H1 (cell line): ENCODE measurements at regions not wholly inside any gene's neighbourhood (a gene's known extent, or its start where the extent isn't known, plus 50 kb on each side); places are given as distances from the start of the nearest gene placed in this dataset.

Experiments used
- CTCF ChIA-PET: fragments of 300-600 bp; sonication (Branson Sonifier 250); formaldehyde crosslinking; loops from one replicate; lab custom pipeline; 2021; ENCODE audit not compliant: partially characterized antibody; lab: Charles Lee
- POLR2A ChIA-PET: fragments of 300-600 bp; sonication (Branson Sonifier 250); formaldehyde crosslinking; loops from one replicate; lab custom pipeline; 2021; ENCODE audit warnings: inconsistent platforms; ENCODE audit not compliant: partially characterized antibody; lab: Charles Lee
- DNase-seq, 2 experiments: peaks; one replicate each; pipeline versions ENCODE4 v3.0.0 to v3.0.0-alpha.2; 2010 to 2022; ENCODE audit warnings: low spot score in 2 of 2, low read depth in 1 of 2, mixed read lengths in 1 of 2
- FAIRE-seq: peaks from 2 replicates; lab custom pipeline; 2011; peaks lifted over from hg19 to GRCh38; lab: Jason Lieb, UNC
- H2AFZ ChIP-seq: 2 replicates; pipeline ENCODE4 v1.8.1; 2012; ENCODE audit warnings: low read length, inconsistent platforms
- H2AK5ac ChIP-seq: 2 replicates; pipeline ENCODE4 v1.6.1; 2013; ENCODE audit warnings: low read depth, low read length
- H2BK120ac ChIP-seq: replicated peaks from 2 replicates; pipeline ENCODE3; 2013; ENCODE audit warnings: low read depth, low read length, inconsistent platforms
- H2BK12ac ChIP-seq: 2 replicates; pipeline ENCODE4 v1.6.1; 2013; ENCODE audit warnings: low read depth, low read length
- H2BK15ac ChIP-seq: 2 replicates; pipeline ENCODE4 v1.6.1; 2013; ENCODE audit warnings: low read length
- H2BK20ac ChIP-seq: 2 replicates; pipeline ENCODE4 v1.6.1; 2013; ENCODE audit warnings: low read length
- H2BK5ac ChIP-seq: 2 replicates; pipeline ENCODE4 v1.6.1; 2013; ENCODE audit warnings: low read depth, low read length
- H3K14ac ChIP-seq: 2 replicates; pipeline ENCODE4 v1.6.1; 2013; ENCODE audit warnings: inconsistent platforms; ENCODE audit not compliant: insufficient read length
- H3K18ac ChIP-seq: 2 replicates; pipeline ENCODE4 v1.6.1; 2013; ENCODE audit warnings: low read length; ENCODE audit errors: extremely low read depth
- H3K23ac ChIP-seq: 2 replicates; pipeline ENCODE4 v1.6.1; 2013; ENCODE audit warnings: inconsistent platforms; ENCODE audit not compliant: insufficient read length
- H3K23me2 ChIP-seq: 2 replicates; pipeline ENCODE4 v1.6.1; 2013; ENCODE audit warnings: low read depth, low read length
- H3K27ac ChIP-seq: 2 replicates; pipeline ENCODE4 v1.6.1; 2011; ENCODE audit warnings: low read depth, low read length, inconsistent platforms
- H3K27me3 ChIP-seq, 4 experiments: replicated peaks in 1 of 4; 1 replicate in 1 of 4; 2 replicates in 3 of 4; pipeline versions ENCODE4 v1.6.1 to v1.8.1; 2011 to 2013; ENCODE audit warnings: low read length in 3 of 4, mild to moderate bottlenecking in 3 of 4, inconsistent platforms in 2 of 4, mixed read lengths in 2 of 4, moderate library complexity in 1 of 4; ENCODE audit not compliant: control insufficient read depth in 3 of 4, insufficient read depth in 3 of 4; ENCODE audit errors: extremely low read depth in 1 of 4
- H3K36me3 ChIP-seq, 4 experiments: 2 replicates each; pipeline versions ENCODE4 v1.6.1 to v1.8.1; 2011 to 2013; ENCODE audit warnings: mild to moderate bottlenecking in 4 of 4, low read length in 3 of 4, moderate library complexity in 2 of 4, control low read depth in 1 of 4, inconsistent platforms in 1 of 4; ENCODE audit not compliant: insufficient read depth in 4 of 4, control insufficient read depth in 2 of 4
- H3K4ac ChIP-seq: replicated peaks from 2 replicates; pipeline ENCODE3; 2013; ENCODE audit warnings: low read length, low read depth, mixed read lengths, inconsistent platforms; ENCODE audit not compliant: insufficient read length
- H3K4me1 ChIP-seq, 4 experiments: replicated peaks in 1 of 4; 1 replicate in 1 of 4; 2 replicates in 3 of 4; pipeline versions ENCODE4 v1.6.1 to v1.8.1; 2011 to 2013; ENCODE audit warnings: low read length in 3 of 4, inconsistent platforms in 2 of 4, mixed read lengths in 1 of 4; ENCODE audit not compliant: insufficient read depth in 4 of 4, control insufficient read depth in 3 of 4
- H3K4me2 ChIP-seq, 2 experiments: 2 replicates each; pipeline versions ENCODE4 v1.6.1 to v1.8.1; 2011 to 2013; ENCODE audit warnings: low read depth in 2 of 2, low read length in 2 of 2, control low read depth in 1 of 2, inconsistent platforms in 1 of 2, mild to moderate bottlenecking in 1 of 2; ENCODE audit not compliant: insufficient read depth in 1 of 2
- H3K4me3 ChIP-seq, 4 experiments: fragments of 200-600, 300-600 bp in 1 of 4; sonication (generic), shearing (Covaris generic), sonication (Bioruptor Twin) in 1 of 4; 2 replicates each; pipeline versions ENCODE4 v1.5.1 to v1.8.1; 2011 to 2016; ENCODE audit warnings: low read length in 4 of 4, low read depth in 3 of 4, control low read depth in 2 of 4, inconsistent platforms in 2 of 4, mild to moderate bottlenecking in 2 of 4, mixed read lengths in 1 of 4, moderate library complexity in 1 of 4; ENCODE audit not compliant: insufficient read depth in 2 of 4; ENCODE audit errors: extremely low read depth in 1 of 4
- H3K56ac ChIP-seq: replicated peaks from 2 replicates; pipeline ENCODE3; 2013; ENCODE audit warnings: low read depth, mild to moderate bottlenecking, mixed read lengths, low read length, inconsistent platforms; ENCODE audit not compliant: insufficient read length
- H3K79me1 ChIP-seq: 2 replicates; pipeline ENCODE4 v1.6.1; 2013; ENCODE audit warnings: low read depth, low read length, control low read depth
- H3K79me2 ChIP-seq, 2 experiments: 2 replicates each; pipeline versions ENCODE4 v1.6.1 to v1.8.1; 2012 to 2013; ENCODE audit warnings: low read length in 2 of 2, mild to moderate bottlenecking in 2 of 2, inconsistent platforms in 1 of 2; ENCODE audit not compliant: insufficient read depth in 2 of 2, control insufficient read depth in 1 of 2
- H3K9ac ChIP-seq, 4 experiments: replicated peaks in 1 of 4; 1 replicate in 1 of 4; 2 replicates in 3 of 4; pipeline versions ENCODE4 v1.6.1 to v1.8.1; 2011 to 2013; ENCODE audit warnings: low read depth in 3 of 4, low read length in 3 of 4, control low read depth in 2 of 4, mild to moderate bottlenecking in 2 of 4, moderate library complexity in 2 of 4, inconsistent platforms in 1 of 4; ENCODE audit errors: extremely low read depth in 1 of 4
- H3K9me3 ChIP-seq, 2 experiments: 2 replicates each; pipeline versions ENCODE4 v1.6.1 to v1.8.1; 2012 to 2013; ENCODE audit warnings: mild to moderate bottlenecking in 2 of 2, moderate library complexity in 2 of 2, control low read depth in 1 of 2, inconsistent platforms in 1 of 2, low read depth in 1 of 2, low read length in 1 of 2, mixed read lengths in 1 of 2; ENCODE audit not compliant: insufficient read depth in 2 of 2
- H4K20me1 ChIP-seq, 2 experiments: replicated peaks in 1 of 2; 2 replicates each; pipeline versions ENCODE3 to v1.8.1; 2011 to 2013; ENCODE audit warnings: inconsistent platforms in 2 of 2, low read length in 2 of 2, mild to moderate bottlenecking in 1 of 2; ENCODE audit not compliant: insufficient read depth in 2 of 2, control insufficient read depth in 1 of 2
- H4K5ac ChIP-seq: 2 replicates; pipeline ENCODE4 v1.6.1; 2013; ENCODE audit warnings: low read length, low read depth, mixed read lengths, inconsistent platforms; ENCODE audit not compliant: insufficient read length
- H4K8ac ChIP-seq: 2 replicates; pipeline ENCODE4 v1.8.0; 2013; ENCODE audit warnings: mild to moderate bottlenecking, moderate library complexity, low read length, inconsistent platforms; ENCODE audit not compliant: insufficient read depth; ENCODE audit errors: extremely low read depth
- H4K91ac ChIP-seq: replicated peaks from 2 replicates; pipeline ENCODE3; 2013; ENCODE audit warnings: low read length, mixed read lengths, inconsistent platforms; ENCODE audit not compliant: insufficient read length
- ASH2L ChIP-seq: fragments of 200-600, 300-600 bp; sonication (generic); IDR thresholded peaks from one replicate; pipeline ENCODE4 v1.7.1; 2017; ENCODE audit warnings: low read length
- BCL11A ChIP-seq, 2 experiments: IDR thresholded peaks; one replicate each; pipeline ENCODE4 v1.6.1; 2011; ENCODE audit warnings: low read depth in 2 of 2, low read length in 2 of 2, mild to moderate bottlenecking in 2 of 2
- CBX5 ChIP-seq: fragments of 300-800, 300-1000 bp; sonication (generic); IDR thresholded peaks from 2 replicates; pipeline ENCODE4 v1.7.1; 2016; ENCODE audit warnings: antibody characterized with exemption, low read length, low read depth
- CHD1 ChIP-seq: IDR thresholded peaks from 2 replicates; pipeline ENCODE4 v1.6.1; 2012; ENCODE audit warnings: low read depth, low read length, improper control_type of control experiment
- FOSL1 ChIP-seq: IDR thresholded peaks from 2 replicates; pipeline ENCODE4 v1.6.1; 2011; ENCODE audit warnings: mild to moderate bottlenecking, low read depth, low read length, moderate library complexity; ENCODE audit not compliant: insufficient read depth
- RBBP5 ChIP-seq: IDR thresholded peaks from 2 replicates; pipeline ENCODE4 v1.7.1; 2012; ENCODE audit warnings: low read depth, mild to moderate bottlenecking, inconsistent platforms, low read length, moderate library complexity, borderline replicate concordance
- RNF2 ChIP-seq: fragments of 200-900, 300-1000 bp; sonication (generic); IDR thresholded peaks from 2 replicates; pipeline ENCODE4 v1.7.1; 2016; ENCODE audit warnings: borderline replicate concordance, low read depth, mild to moderate bottlenecking, antibody characterized with exemption, low read length; ENCODE audit not compliant: poor library complexity, severe bottlenecking; ENCODE audit errors: missing control alignments
- SRF ChIP-seq: IDR thresholded peaks from 2 replicates; pipeline ENCODE4 v1.6.1; 2011; ENCODE audit warnings: mild to moderate bottlenecking, low read depth, low read length, moderate library complexity
- TBP ChIP-seq: IDR thresholded peaks from 2 replicates; pipeline ENCODE4 v1.6.1; 2011; ENCODE audit warnings: low read depth, low read length, improper control_type of control experiment
- whole genome bisulfite sequencing, 2 experiments: shearing (Covaris generic) in 1 of 2; methylation state at CpG; one replicate each; pipeline versions ENCODE4 v1.1.6 to v1.1.7; 2013 to 2015; ENCODE audit warnings: low lambda C conversion rate in 2 of 2, mixed read lengths in 2 of 2, inconsistent platforms in 1 of 2, low coverage in 1 of 2, missing lambda C conversion rate in 1 of 2; ENCODE audit not compliant: insufficient replicate concordance in 2 of 2, insufficient coverage in 1 of 2, insufficient read length in 1 of 2; ENCODE audit errors: extremely low coverage in 1 of 2, missing lambda C conversion rate in 1 of 2; 5-methylcytosine and 5-hydroxymethylcytosine counted together

DNA sequence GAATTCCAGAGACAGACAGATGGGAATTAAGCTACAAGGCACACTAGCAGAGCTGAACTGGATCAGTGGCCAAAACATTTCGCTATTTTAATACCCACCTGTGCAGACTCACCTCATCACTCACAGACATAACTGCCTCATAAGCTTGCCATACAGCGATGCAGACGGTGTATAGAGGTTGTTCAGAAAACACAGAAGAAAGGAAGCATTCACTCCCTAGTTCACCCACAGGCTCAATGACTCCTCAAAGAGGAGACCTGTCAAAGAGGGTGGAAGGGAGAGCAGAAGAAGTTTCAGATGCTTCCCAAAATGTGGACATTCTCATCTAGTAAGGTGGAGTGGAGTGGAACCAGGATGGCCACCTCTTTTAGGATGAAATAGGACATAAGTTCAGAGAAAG lies 81.7 kb upstream of the SPHKAP start:
- Histone ChIP-seq H3K79me2 (no peaks in the 10 kb centered on the region), H3K79me1 (no peaks in the 10 kb centered on the region), H3K14ac (no peak overlapping the region), H3K4ac (no peak overlapping the region), H2AK5ac (no peak overlapping the region), H3K27me3 (no peaks in the 10 kb centered on the region), H2BK12ac (no peak overlapping the region), H2BK20ac (no peak overlapping the region), H3K9me3 (no peaks in the 10 kb centered on the region), H4K5ac (no peak overlapping the region), H2BK120ac (no peak overlapping the region), H3K23ac (no peak overlapping the region), H3K9ac (no peak overlapping the region), H3K36me3 (no peaks in the 10 kb centered on the region), H3K18ac (no peak overlapping the region), H2AFZ (no peak overlapping the region), H2BK15ac (no peak overlapping the region), H3K4me1 (no peaks in the 10 kb centered on the region), H4K20me1 (no peaks in the 10 kb centered on the region), H3K4me3 (no peak overlapping the region), H4K8ac (no peak overlapping the region), H2BK5ac (no peak overlapping the region), H3K27ac (no peak overlapping the region), H3K23me2 (no peaks in the 10 kb centered on the region), H3K4me2 (no peak overlapping the region), H3K56ac (no peak overlapping the region), H4K91ac (no peak overlapping the region)
- DNase-seq (no peak), FAIRE-seq (no peak)
- whole genome bisulfite sequencing, 2 experiments = 89% methylated on average over 3 of the region's 3 CpGs; no CpG with 5 or more reads in 1 of the 2 experiments
- no peak for TF ChIP-seq ASH2L
- no peak for TF ChIP-seq SRF
- no peak for TF ChIP-seq RNF2
- no peak for TF ChIP-seq CBX5
- TF ChIP-seq RBBP5 = no peak
- TF ChIP-seq CHD1 = no peak
- TF ChIP-seq BCL11A (IDR thresholded peaks at IDR 0.05; ENCODE audit: low read depth in 2 of 2, low read length in 2 of 2) = no peak
- TF ChIP-seq TBP = no peak
- no peak for TF ChIP-seq FOSL1
- ChIA-PET CTCF (no interaction called here), POLR2A (interaction anchor here (1.0 kb wide), 1 partner anchor 350 kb away, joined by 3 read pairs; no protein-coding TSS in a partner anchor)
